Pancreas (tissue), 10 donors: ENCODE measurements at regions not wholly inside any gene's neighbourhood (a gene's known extent, or its start where the extent isn't known, plus 50 kb on each side); places are given as distances from the start of the nearest gene placed in this dataset.

ENCODE experiments used
- ATAC-seq, 4 donors: fragments of 200-7000 bp; cut with Tn5 transposase; one replicate each; pipeline versions ENCODE4 v1.8.0 to v1.9.1; 2020; ENCODE audit warnings: mild to moderate bottlenecking in 4 of 4, moderate library complexity in 4 of 4
- DNase-seq, 6 donors: peaks; one replicate each; pipeline ENCODE4 v3.0.0-alpha.2; 2020
- FAIRE-seq: peaks from 2 replicates; lab custom pipeline; 2012; peaks lifted over from hg19 to GRCh38; lab: Jason Lieb, UNC
- H3K27ac ChIP-seq, 4 donors: fragments of 200-600 bp; sonication (generic); 1 replicate in 3 of 4; 2 replicates in 1 of 4; pipeline versions ENCODE4 v1.5.0 to v1.8.0; 2020
- H3K27me3 ChIP-seq, 4 donors: fragments of 200-600 bp; one replicate each; pipeline ENCODE4 v1.8.0; 2021
- H3K36me3 ChIP-seq, 3 donors: fragments of 200-600 bp; sonication (generic) in 1 of 3; one replicate each; pipeline versions ENCODE4 v1.5.0 to v1.8.0; 2020 to 2021
- H3K4me1 ChIP-seq, 3 donors: fragments of 200-600 bp; one replicate each; pipeline ENCODE4 v1.8.0; 2021
- H3K4me3 ChIP-seq, 4 donors: fragments of 200-600 bp; sonication (generic) in 2 of 4; one replicate each; pipeline versions ENCODE4 v1.5.0 to v1.8.0; 2020 to 2021
- H3K9me3 ChIP-seq, 4 donors: fragments of 200-600 bp; one replicate each; pipeline ENCODE4 v1.8.0; 2021
- CTCF ChIP-seq, 4 donors: fragments of 200-600 bp; sonication (generic) in 3 of 4; IDR thresholded peaks; one replicate each; pipeline versions ENCODE4 v1.5.0 to v1.8.0; 2021; ENCODE audit warnings: antibody characterized with exemption in 4 of 4
- WGBS, 2 donors: extraction: QIAGEN DNeasy Blood & Tissue Kit; methylation state at CpG; one replicate each; pipeline ENCODE4 v1.1.7; 2013; 5-methylcytosine and 5-hydroxymethylcytosine counted together
- intact Hi-C, 3 donors: fragments of 100-400 bp; cut with DNase I; formaldehyde crosslinking; loops; one replicate each; pipeline versions ENCODE4 v1.11.1 to v1.14.2; 2022
- donor health status: healthy with polysubstance abuse.
- donor health status: DM: no; HTN: no; CAD: no; lungs with moderate emphysema.
- donor health status: DM: no; HTN: no; CAD: no.
- donor health status: control.
- donor health status: control.
- donor health status: Bipolar disorder and iron deficiency.
- donor health status: DM: yes; HTN: yes; CAD: no.
- donor health status: DM: no; HTN: no; CAD: no.
- donor health status: DM: no; HTN: no; CAD: no.
- donor health status: DM: yes; HTN: yes; CAD: no.

GRCh38 chr16:59878479-59878878 is 1144.4 kb upstream of the GOT2 start:
- Histone ChIP-seq H3K4me3 (no peak overlapping the region), H3K9me3 (no peaks in the 10 kb centered on the region), H3K27me3 (no peaks in the 10 kb centered on the region), H3K36me3 (no peaks in the 10 kb centered on the region), H3K27ac (no peak overlapping the region), H3K4me1 (no peaks in the 10 kb centered on the region)
- intact Hi-C loops = no loop called here
- 8% methylated on average over 3 of the region's 3 CpGs for WGBS, 2 donors
- ATAC-seq (peak in 1 of 4 donors; percentile 24), DNase-seq (no peak), FAIRE-seq (no peak)
- no peak for TF ChIP-seq CTCF (IDR thresholded peaks at IDR 0.05)

GRCh38 chr16:59864981-59865666 is 1131.0 kb upstream of the GOT2 start:
- 47 to 63% methylated on average over 4 of the region's 4 CpGs for WGBS, 2 donors
- intact Hi-C loops = no loop called here

GRCh38 chr16:59859676-59860402 is 1125.7 kb upstream of the GOT2 start:
- H3K9me3 ChIP-seq = no peaks in the 10 kb centered on the region
- no peak overlapping the region for H3K27ac ChIP-seq
- FAIRE-seq = no peak
- intact Hi-C loops = no loop called here
- no peak for TF ChIP-seq CTCF (IDR thresholded peaks at IDR 0.05)
- no peak for DNase-seq
- no peaks in the 10 kb centered on the region for H3K36me3 ChIP-seq
- 44 to 50% methylated on average over 3 of the region's 3 CpGs for WGBS, 2 donors
- no peak overlapping the region for H3K4me3 ChIP-seq
- H3K27me3 ChIP-seq = no peaks in the 10 kb centered on the region
- H3K4me1 ChIP-seq = no peaks in the 10 kb centered on the region
- no peak for ATAC-seq

More at GRCh38 chr16:59864981-59865666, 1131.0 kb upstream of the GOT2 start:
- no peaks in the 10 kb centered on the region for H3K27me3 ChIP-seq
- H3K9me3 ChIP-seq = no peaks in the 10 kb centered on the region
- H3K4me1 ChIP-seq = no peaks in the 10 kb centered on the region
- no peaks in the 10 kb centered on the region for H3K36me3 ChIP-seq
- no peak overlapping the region for H3K27ac ChIP-seq
- no peak overlapping the region for H3K4me3 ChIP-seq
- DNase-seq (no peak), FAIRE-seq (no peak), ATAC-seq (no peak)
- TF ChIP-seq CTCF (IDR thresholded peaks at IDR 0.05) = no peak

- 47 to 61% methylated on average over 4 of the region's 4 CpGs for WGBS, 2 donors
- Histone ChIP-seq H3K4me1 (no peaks in the 10 kb centered on the region), H3K27me3 (no peaks in the 10 kb centered on the region), H3K9me3 (no peaks in the 10 kb centered on the region), H3K27ac (no peak overlapping the region), H3K36me3 (no peaks in the 10 kb centered on the region), H3K4me3 (no peak overlapping the region)
- no peak for ATAC-seq
- DNase-seq = no peak
- no peak for FAIRE-seq
- intact Hi-C loops = no loop called here
- no peak for TF ChIP-seq CTCF (IDR thresholded peaks at IDR 0.05)
Measured at GRCh38 chr16:59854846-59855439, 1120.8 kb upstream of the GOT2 start.
